ENCODE measurements at regions not wholly inside any gene's neighbourhood (a gene's known extent, or its start where the extent isn't known, plus 50 kb on each side); places are given as distances from the start of the nearest gene placed in this dataset.

- peaks cover 18% of the 10 kb centered on the region for H3K4me1 Mint-ChIP-seq (ENCODE audit: unreplicated experiment)
- H3K36me3 Mint-ChIP-seq (ENCODE audit: low read depth, unreplicated experiment), result no peaks in the 10 kb centered on the region
- no peak for DNase-seq (ENCODE audit: low spot score)
- H3K27ac Mint-ChIP-seq (ENCODE audit: unreplicated experiment), result no peak overlapping the region
- H3K4me3 Mint-ChIP-seq (ENCODE audit: unreplicated experiment), result no peak overlapping the region
- no peak for TF ChIP-seq CTCF (IDR thresholded peaks at IDR 0.05; ENCODE audit: unreplicated experiment)
- peaks cover 5% of the 10 kb centered on the region for H3K27me3 Mint-ChIP-seq (ENCODE audit: unreplicated experiment)
- no peaks in the 10 kb centered on the region for H3K9me3 Mint-ChIP-seq (ENCODE audit: unreplicated experiment)
Observed at GRCh38 chr7:47666164-47666862, 84.4 kb upstream of the TNS3 start.

DNA sequence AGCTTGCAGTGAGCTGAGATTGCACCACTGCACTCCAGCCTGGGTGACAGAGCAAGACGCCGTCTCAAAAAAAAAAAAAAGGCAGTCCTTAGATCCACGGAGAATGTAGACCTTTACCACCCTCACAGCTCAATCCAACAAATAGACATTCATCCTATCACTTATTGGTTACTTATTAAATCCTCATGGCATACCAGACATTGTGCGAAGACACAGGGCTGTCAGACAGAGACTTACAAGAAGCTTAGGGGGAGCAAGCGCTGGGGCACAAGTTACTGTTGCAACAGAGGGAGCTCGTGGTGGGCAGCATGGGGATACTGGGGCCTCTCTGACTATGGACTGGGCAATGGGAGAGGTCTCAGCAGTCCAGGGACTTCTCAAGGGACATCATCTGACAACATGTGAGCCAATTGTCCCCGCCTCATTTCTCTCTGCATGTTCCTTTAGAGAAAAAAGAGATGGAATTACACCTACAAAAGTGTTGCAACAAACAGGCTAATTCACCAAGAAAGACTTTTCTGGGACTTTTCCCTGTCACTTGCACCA is 82.8 kb upstream of the TNS3 start:
- no peak overlapping the region for H3K27ac Mint-ChIP-seq (ENCODE audit: unreplicated experiment)
- no peaks in the 10 kb centered on the region for H3K36me3 Mint-ChIP-seq (ENCODE audit: low read depth, unreplicated experiment)
- H3K27me3 Mint-ChIP-seq (ENCODE audit: unreplicated experiment), result peaks cover 5% of the 10 kb centered on the region
- no peak for DNase-seq (ENCODE audit: low spot score)
- no peak overlapping the region for H3K4me3 Mint-ChIP-seq (ENCODE audit: unreplicated experiment)
- H3K4me1 Mint-ChIP-seq (ENCODE audit: unreplicated experiment), result peaks cover 22% of the 10 kb centered on the region
- no peak for TF ChIP-seq CTCF (IDR thresholded peaks at IDR 0.05; ENCODE audit: unreplicated experiment)
- H3K9me3 Mint-ChIP-seq (ENCODE audit: unreplicated experiment), result no peaks in the 10 kb centered on the region

DNA sequence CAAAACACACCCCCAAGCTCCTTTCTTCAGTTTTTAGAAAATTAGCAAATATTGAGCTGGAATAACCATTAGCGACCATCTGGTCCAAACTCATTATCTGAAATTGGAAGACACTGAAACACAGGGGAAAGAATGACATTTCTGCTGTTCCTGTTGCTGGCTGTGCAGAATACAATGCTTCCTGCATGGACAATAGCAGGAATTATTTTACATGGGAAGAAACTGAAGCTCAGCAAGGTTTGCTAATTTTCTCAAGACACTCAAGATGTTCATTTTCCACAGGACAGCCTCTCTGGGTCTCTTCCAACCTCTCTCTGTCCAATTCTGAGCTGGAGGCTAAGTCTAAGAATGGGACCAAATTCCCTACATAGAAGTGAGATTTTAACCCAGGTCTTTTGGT is 81.9 kb upstream of the TNS3 start:
- no peak overlapping the region for H3K4me3 Mint-ChIP-seq (ENCODE audit: unreplicated experiment)
- DNase-seq (ENCODE audit: low spot score), result no peak
- no peak for TF ChIP-seq CTCF (IDR thresholded peaks at IDR 0.05; ENCODE audit: unreplicated experiment)
- peak overlapping the region; percentile 67 for H3K27ac Mint-ChIP-seq (ENCODE audit: unreplicated experiment)
- no peaks in the 10 kb centered on the region for H3K9me3 Mint-ChIP-seq (ENCODE audit: unreplicated experiment)
- no peaks in the 10 kb centered on the region for H3K36me3 Mint-ChIP-seq (ENCODE audit: low read depth, unreplicated experiment)
- H3K4me1 Mint-ChIP-seq (ENCODE audit: unreplicated experiment), result peaks cover 23% of the 10 kb centered on the region
- H3K27me3 Mint-ChIP-seq (ENCODE audit: unreplicated experiment), result peaks cover 5% of the 10 kb centered on the region

GRCh38 chr7:47663213-47663612 is 81.3 kb upstream of the TNS3 start:
- Mint-ChIP-seq H3K9me3 (ENCODE audit: unreplicated experiment) (no peaks in the 10 kb centered on the region), H3K4me3 (ENCODE audit: unreplicated experiment) (no peak overlapping the region), H3K36me3 (ENCODE audit: low read depth, unreplicated experiment) (no peaks in the 10 kb centered on the region), H3K27me3 (ENCODE audit: unreplicated experiment) (peaks cover 5% of the 10 kb centered on the region), H3K4me1 (ENCODE audit: unreplicated experiment) (peaks cover 23% of the 10 kb centered on the region), H3K27ac (ENCODE audit: unreplicated experiment) (no peak overlapping the region)
- DNase-seq (ENCODE audit: low spot score), result no peak
- TF ChIP-seq CTCF (IDR thresholded peaks at IDR 0.05; ENCODE audit: unreplicated experiment), result no peak

DNA sequence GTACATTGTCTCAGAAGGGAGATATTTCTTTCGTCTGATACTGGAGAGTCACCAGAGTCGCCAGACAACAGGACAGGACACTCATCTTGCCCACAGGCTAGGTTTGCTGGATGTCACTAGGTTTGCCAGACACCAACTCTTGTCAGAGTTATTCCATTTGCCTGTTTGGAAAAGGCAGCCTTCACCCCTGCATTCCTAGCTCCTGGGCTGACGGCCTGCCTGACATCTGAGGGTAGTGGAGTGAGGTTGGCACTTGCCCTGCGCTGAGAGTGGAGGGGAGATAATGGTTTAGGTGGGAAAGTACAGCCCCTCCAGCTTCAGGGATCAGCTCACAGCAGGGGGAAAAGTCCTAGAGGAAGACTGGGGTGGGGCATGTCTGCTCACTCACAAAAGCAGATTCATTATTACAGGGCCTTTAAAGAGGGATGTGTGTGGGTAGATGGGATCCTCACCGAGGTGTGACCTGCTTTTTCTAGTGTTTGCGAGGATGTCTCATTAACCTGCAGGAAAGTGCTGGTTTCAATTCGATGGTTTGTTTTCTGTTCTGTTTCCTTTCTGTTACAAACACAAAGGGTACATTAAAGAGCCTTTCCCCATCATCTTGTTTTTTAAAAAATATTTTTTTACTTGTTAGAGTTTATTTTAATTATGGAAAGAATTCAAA is 79.3 kb upstream of the TNS3 start:
- Mint-ChIP-seq H3K9me3 (ENCODE audit: unreplicated experiment) (no peaks in the 10 kb centered on the region), H3K27me3 (ENCODE audit: unreplicated experiment) (peaks cover 5% of the 10 kb centered on the region), H3K36me3 (ENCODE audit: low read depth, unreplicated experiment) (no peaks in the 10 kb centered on the region), H3K4me1 (ENCODE audit: unreplicated experiment) (peaks cover 23% of the 10 kb centered on the region), H3K4me3 (ENCODE audit: unreplicated experiment) (no peak overlapping the region), H3K27ac (ENCODE audit: unreplicated experiment) (no peak overlapping the region)
- no peak for TF ChIP-seq CTCF (IDR thresholded peaks at IDR 0.05; ENCODE audit: unreplicated experiment)
- DNase-seq (ENCODE audit: low spot score), result no peak

All from endothelial cell (in vitro differentiated cells).